Motor neuron (in vitro differentiated cells): ENCODE measurements at regions not wholly inside any gene's neighbourhood (a gene's known extent, or its start where the extent isn't known, plus 50 kb on each side); places are given as distances from the start of the nearest gene placed in this dataset.

Experiments
- ATAC-seq, 8 experiments: fragments of 200-7000 bp; cut with Tn5 transposase; replicated peaks in 6 of 8; 2 replicates each; pipeline ENCODE4 v1.8.0; 2021; ENCODE audit warnings: mild to moderate bottlenecking in 8 of 8, moderate library complexity in 8 of 8
- H3K27ac ChIP-seq, 2 donors: fragments of 250-450 bp; sonication (Bioruptor Pico); 2 replicates each; pipeline ENCODE4 v1.9.0; 2021; ENCODE audit warnings: antibody characterized with exemption in 2 of 2, mild to moderate bottlenecking in 2 of 2, moderate library complexity in 1 of 2
- H3K4me1 ChIP-seq, 2 donors: fragments of 250-450 bp; sonication (Bioruptor Pico); replicated peaks in 1 of 2; 2 replicates each; pipeline ENCODE4 v1.6.1; 2021; ENCODE audit warnings: antibody characterized with exemption in 2 of 2, mild to moderate bottlenecking in 2 of 2, moderate library complexity in 1 of 2
- H3K4me3 ChIP-seq, 5 donors: fragments of 250-450 bp; sonication (Bioruptor Pico); 2 replicates each; pipeline ENCODE4 v1.9.0; 2021; ENCODE audit warnings: antibody characterized with exemption in 5 of 5, mild to moderate bottlenecking in 5 of 5, moderate library complexity in 4 of 5
- WGBS, 10 experiments: fragments of 450-650 bp; shearing (Covaris generic); methylation state at CpG; one replicate each; pipeline ENCODE4 v1.0.0; 2022; 5-methylcytosine and 5-hydroxymethylcytosine counted together
- in situ Hi-C, 9 experiments: fragments of 400-800 bp; cut with MboI; loops; one replicate each; pipeline ENCODE4 v1.15.0; 2021; ENCODE audit warnings: low sequenced_read_pairs in 9 of 9, low pct_unique_long_range_greater_than_20kb in 2 of 9; ENCODE audit not compliant: unreplicated experiment in 9 of 9

DNA sequence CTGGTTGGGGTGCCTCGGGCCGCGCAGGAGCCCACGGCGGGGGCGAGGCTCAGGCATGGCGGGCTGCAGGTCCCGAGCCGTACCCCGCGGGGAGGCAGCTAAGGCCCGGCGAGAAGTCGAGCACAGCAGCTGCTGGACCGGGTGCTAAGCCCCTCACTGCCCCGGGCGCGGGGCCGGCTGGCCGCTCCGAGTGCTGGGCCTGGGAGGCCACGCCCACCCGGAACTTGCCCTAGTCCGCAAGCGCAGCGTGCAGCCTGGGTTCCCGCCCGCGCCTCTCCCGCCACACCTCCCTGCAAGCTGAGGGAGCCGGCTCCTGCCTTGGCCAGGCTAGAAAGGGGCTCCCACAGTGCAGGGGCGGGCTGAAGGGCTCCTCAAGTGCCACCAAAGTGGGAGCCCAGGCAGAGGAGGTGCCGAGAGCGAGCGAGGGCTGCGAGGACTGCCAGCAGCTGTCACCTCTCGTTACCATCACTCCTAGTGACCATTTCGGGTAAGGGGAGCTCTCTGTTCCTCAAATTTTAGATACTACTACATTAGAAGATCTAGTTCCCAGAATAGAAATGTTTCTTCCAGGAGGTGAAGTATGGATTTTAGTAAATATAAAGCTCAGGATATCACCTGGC, 417.0 kb upstream of the AGTR1 start:
- no peak overlapping the region for H3K27ac ChIP-seq
- no peak overlapping the region for H3K4me3 ChIP-seq
- no peak for ATAC-seq
- no peaks in the 10 kb centered on the region for H3K4me1 ChIP-seq
- 93 to 100% (median 100%) methylated on average over 1 to 7 of the region's 38 CpGs; no CpG with 5 or more reads in 6 of the 10 experiments for WGBS, 10 experiments
- in situ Hi-C loops, result no loop called here

DNA sequence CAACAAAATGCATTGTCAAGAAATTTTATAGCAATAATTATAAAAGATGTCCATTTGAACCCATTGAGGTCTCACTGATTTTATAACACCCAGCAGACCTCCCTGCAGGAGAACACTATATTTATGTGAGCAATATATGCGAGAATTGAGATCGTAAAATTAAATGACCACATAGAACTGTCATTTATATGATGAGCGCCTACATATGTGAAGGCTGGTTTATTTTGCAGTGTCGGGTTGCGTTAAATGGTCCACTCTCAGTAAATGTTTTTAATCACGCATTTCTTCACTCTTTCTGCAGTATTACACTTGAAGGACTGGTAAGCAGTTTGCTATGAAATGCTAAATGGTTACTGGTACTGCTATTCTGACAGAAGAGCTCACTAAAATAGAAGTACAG, 408.5 kb upstream of the AGTR1 start:
- no peak overlapping the region for H3K27ac ChIP-seq
- WGBS, 10 experiments, result 66 to 95% (median 87%) methylated on average over 2 to 6 of the region's 6 CpGs
- H3K4me1 ChIP-seq, result peaks cover 0 to 11% of the 10 kb centered on the region in 2 donors
- no peak overlapping the region for H3K4me3 ChIP-seq
- in situ Hi-C loops, result no loop called here
- ATAC-seq, result peak in 1 of 8 experiments; percentile 77

DNA sequence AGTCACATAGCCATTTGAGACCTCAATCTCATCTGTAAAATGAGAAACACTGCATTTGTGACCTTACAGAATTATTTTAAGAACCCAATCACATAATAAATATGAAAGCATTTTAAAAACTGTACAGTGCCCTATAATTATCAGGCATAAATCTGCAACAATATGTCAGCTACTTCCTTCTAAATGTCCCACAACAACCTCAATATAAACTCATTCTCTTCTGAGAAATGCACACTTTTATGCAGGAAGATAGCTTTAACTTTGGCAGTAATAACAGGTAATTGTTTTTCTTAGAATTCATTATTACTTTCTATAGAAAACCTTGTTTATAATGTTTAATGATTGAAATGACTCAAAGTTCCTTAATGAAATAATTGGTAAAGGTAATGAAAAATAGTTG, 400.7 kb upstream of the AGTR1 start:
- in situ Hi-C loops, result no loop called here
- Histone ChIP-seq H3K27ac (no peak overlapping the region), H3K4me1 (no peaks in the 10 kb centered on the region), H3K4me3 (no peak overlapping the region)
- no peak for ATAC-seq

DNA sequence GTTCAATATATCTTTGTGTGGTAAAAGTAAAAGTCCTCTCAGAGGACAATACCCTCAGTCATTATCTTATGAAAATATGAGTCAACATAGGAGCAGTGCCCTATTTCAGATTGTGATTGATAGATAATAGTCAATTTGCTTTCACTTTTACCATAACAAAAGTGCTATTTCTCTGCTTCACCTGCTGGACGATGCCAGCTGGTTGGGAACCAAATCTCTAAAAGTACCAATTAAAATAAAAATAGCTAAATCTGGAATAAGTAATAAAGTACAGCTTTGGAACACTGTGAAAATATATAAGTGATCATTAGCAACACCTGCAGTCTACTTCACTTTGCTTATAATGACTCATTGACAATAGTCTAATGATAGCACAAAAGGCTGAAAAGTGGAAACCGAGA, 390.3 kb upstream of the AGTR1 start:
- WGBS, 10 experiments, result 50 to 100% (median 70%) methylated on average over 1 to 2 of the region's 2 CpGs
- ATAC-seq, result no peak
- in situ Hi-C loops, result no loop called here
- no peak overlapping the region for H3K27ac ChIP-seq
- no peak overlapping the region for H3K4me3 ChIP-seq
- H3K4me1 ChIP-seq, result no peaks in the 10 kb centered on the region

DNA sequence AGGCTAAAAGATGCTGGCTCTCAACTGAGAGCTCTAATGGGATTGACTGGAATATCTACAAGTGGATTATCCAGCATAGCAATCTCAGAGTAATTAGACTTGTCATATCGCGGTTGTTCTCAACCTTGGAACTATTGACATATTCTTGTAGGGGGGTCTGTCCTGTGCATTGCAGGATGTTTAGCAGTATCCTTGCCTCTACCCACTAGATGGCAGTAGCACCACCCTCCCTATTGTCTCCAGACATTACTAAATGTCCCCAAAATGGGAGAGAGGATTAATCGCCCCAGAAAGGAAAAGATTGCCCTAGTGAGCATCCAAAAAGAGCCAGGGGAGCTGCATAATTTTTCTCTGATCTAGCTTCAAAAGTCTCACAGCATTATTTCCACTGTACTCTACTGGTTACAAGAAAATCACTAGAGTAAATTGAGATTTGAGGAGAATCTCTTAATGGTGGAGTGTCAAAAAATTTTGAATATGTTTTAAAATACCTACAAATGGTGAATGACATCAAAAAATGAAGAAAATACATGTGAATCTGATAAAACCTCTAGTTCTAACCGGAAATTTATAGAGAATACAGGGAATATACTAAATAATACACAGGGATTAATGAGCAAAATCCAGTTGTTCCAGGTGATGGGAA, 388.2 kb upstream of the AGTR1 start:
- peak in 3 of 8 experiments; percentile 85 to 89 (median 86) for ATAC-seq
- 8 to 80% (median 36%) methylated on average over 1 to 4 of the region's 4 CpGs; no CpG with 5 or more reads in 1 of the 10 experiments for WGBS, 10 experiments
- H3K4me3 ChIP-seq, result no peak overlapping the region

DNA sequence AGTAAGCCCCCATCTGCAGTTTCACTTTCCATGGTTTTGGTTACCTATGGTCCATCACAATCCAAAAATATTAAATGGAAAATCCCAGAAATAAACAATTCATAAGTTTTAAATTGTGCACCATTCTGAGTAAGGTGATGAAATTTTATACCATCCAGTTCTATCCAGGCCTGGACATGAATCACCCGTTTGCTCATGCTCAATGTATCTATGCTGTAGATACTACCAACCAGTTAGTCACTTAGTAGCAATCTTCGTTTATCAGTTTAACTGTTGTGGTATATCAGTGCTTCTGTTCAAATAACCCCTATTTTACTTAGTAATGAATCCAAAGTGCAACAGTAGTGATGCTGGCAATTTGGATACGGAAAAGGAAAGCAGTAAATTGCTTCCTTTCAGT, 381.9 kb upstream of the AGTR1 start:
- ATAC-seq, result no peak
- 80 to 92% (median 85%) methylated on average over 1 to 3 of the region's 3 CpGs; no CpG with 5 or more reads in 2 of the 10 experiments for WGBS, 10 experiments
- in situ Hi-C loops, result no loop called here
- no peak overlapping the region for H3K4me3 ChIP-seq
- H3K4me1 ChIP-seq, result no peaks in the 10 kb centered on the region
- H3K27ac ChIP-seq, result no peak overlapping the region

More for the DNA sequence above, 388.2 kb upstream of the AGTR1 start:
- Histone ChIP-seq H3K4me1 (no peaks in the 10 kb centered on the region), H3K27ac (no peak overlapping the region)
- in situ Hi-C loops, result no loop called here

DNA sequence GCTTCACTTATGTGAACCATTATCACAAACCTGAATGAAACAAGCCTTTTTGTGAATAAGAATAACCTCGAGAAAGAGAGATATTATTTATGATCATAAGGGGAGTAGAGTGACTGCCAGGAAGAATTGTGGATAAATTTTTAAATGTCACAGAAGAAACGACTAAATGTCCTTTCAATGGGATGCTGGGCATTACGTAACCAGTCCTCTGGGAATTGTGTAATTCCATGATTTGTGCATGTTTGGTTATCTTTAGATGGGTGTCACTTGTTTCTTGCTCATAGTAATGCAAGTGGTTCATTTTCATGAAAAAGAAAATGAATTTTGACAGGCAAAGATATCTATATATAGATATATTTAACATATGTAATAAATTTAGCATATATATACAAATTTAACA, 379.5 kb upstream of the AGTR1 start:
- ATAC-seq, result no peak
- 47 to 100% (median 70%) methylated on average over 1 to 3 of the region's 3 CpGs; no CpG with 5 or more reads in 3 of the 10 experiments for WGBS, 10 experiments
- Histone ChIP-seq H3K27ac (no peak overlapping the region), H3K4me3 (no peak overlapping the region), H3K4me1 (no peaks in the 10 kb centered on the region)
- in situ Hi-C loops, result no loop called here

DNA sequence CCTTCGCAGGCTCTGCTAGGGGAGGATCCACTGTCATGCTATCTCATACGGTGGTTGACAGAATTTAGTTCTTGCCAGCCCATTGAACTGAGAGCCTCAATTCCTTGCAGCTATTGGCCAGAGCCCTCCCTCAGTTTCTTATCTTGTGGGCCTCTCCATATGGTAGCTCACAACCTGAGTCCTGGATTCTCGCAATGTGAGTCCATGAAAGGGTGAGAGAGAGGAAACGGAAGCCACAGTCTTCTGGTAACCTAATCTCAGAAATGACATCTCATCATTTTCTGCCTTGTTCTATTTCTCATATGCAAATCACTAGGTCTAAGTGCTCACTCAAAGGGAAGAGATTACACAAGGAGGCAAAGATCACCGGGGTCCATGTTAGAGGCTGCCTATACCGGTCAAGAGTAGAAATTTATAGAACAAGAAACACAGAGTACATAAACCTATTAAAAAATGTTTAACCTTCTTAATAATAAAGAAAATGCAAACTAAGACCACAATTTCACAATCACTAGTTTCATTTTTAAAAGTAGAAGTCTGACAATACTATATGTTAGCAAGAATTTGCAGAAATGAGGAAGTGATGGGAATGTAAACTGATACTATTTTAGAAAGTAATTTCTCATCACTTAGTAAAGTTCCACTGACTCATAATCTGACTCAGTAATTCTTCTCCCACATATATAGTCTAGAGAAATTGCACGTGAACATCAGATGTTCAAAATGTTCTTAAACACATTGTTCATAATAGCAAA, 378.4 kb upstream of the AGTR1 start:
- H3K4me1 ChIP-seq, result no peaks in the 10 kb centered on the region
- no peak overlapping the region for H3K27ac ChIP-seq
- WGBS, 10 experiments, result 43 to 95% (median 72%) methylated on average over 2 to 6 of the region's 7 CpGs
- no peak overlapping the region for H3K4me3 ChIP-seq
- in situ Hi-C loops, result no loop called here
- ATAC-seq, result peak in 2 of 8 experiments; percentile 76 to 93

DNA sequence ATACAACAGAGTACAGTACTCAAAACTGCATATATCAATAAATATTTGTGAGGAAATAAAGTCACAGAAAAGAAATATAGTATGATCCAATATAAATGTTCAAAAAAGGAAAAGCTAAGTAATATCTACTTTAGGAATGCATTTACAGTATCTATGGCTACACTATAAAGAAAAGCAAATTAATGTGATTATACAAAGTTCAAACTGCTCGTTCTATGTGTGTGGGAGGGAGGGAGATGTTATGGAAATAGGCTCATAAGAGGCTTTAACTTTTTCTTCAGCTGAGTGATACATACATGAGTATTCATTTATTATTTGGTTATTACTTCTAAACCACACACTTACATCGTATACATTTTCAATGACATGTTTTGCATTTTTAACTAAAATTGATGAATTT, 377.7 kb upstream of the AGTR1 start:
- Histone ChIP-seq H3K4me1 (no peaks in the 10 kb centered on the region), H3K27ac (no peak overlapping the region), H3K4me3 (no peak overlapping the region)
- ATAC-seq, result no peak
- WGBS, 10 experiments, result 0 to 92% (median 62%) methylated on average over 1 to 2 of the region's 2 CpGs; no CpG with 5 or more reads in 1 of the 10 experiments
- in situ Hi-C loops, result no loop called here

DNA sequence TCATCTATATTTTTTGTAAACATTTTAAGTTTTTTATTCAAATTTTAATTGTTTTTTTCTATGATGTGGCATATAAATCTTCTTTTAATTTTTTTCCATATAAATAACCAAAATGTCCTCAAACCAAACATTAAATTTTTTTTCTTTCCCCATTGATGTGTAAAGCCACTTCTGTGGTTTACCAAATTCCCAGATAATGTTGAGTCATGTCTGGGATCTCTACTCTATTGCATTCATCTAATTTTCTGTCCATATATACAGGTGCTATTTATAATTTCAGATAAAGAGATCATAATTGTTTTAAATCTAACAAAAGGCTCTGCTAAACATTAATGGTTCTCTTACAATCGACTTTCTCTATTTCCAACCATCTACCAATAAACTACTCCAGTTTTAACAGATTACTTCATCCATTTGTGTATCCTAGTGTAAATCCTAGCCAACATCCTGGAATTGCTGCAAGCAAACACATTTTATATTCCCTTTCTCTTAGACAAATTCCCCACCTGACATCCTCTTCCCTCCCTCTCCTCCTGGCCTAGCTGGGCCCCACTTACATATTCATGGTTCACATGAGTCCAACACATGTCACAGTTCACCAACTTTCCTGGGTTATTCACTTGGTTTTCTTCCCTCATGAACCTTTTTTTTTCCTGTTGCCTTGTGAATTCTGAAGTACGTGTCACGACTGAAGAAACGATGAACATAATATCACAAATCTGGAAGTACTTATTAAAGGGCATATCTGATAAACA, 368.0 kb upstream of the AGTR1 start:
- 25 to 83% (median 63%) methylated on average over 1 to 4 of the region's 4 CpGs for WGBS, 10 experiments
- Histone ChIP-seq H3K27ac (no peak overlapping the region), H3K4me1 (peaks cover 16 to 22% of the 10 kb centered on the region in 2 donors), H3K4me3 (no peak overlapping the region)
- peak; percentile 61 to 88 (median 71) for ATAC-seq
- in situ Hi-C loops, result no loop called here

DNA sequence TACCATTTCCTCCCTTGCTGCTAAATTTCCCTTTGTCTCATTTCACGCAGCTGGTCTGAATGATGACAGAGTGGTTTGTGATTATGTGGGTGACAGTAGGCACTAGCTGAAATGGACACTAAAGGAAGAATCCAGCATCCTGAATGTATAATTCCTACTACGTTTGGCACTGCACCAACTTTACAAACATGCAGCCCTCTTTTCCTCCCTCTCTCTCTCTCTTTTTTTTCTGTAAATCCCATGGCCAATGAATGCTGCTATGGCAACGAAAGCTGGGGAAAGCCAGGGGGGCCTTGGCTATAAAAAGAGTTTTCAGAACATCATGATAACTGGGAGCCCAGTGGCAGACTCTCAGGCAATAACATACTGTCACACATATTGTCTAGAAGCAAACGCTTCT, 367.2 kb upstream of the AGTR1 start:
- peak in 6 of 8 experiments; percentile 13 to 81 (median 53) for ATAC-seq
- WGBS, 10 experiments, result 0 to 80% (median 27%) methylated on average over 1 to 4 of the region's 4 CpGs; no CpG with 5 or more reads in 1 of the 10 experiments
- peaks cover 16 to 22% of the 10 kb centered on the region in 2 donors for H3K4me1 ChIP-seq
- in situ Hi-C loops, result no loop called here
- no peak overlapping the region for H3K4me3 ChIP-seq
- H3K27ac ChIP-seq, result no peak overlapping the region

DNA sequence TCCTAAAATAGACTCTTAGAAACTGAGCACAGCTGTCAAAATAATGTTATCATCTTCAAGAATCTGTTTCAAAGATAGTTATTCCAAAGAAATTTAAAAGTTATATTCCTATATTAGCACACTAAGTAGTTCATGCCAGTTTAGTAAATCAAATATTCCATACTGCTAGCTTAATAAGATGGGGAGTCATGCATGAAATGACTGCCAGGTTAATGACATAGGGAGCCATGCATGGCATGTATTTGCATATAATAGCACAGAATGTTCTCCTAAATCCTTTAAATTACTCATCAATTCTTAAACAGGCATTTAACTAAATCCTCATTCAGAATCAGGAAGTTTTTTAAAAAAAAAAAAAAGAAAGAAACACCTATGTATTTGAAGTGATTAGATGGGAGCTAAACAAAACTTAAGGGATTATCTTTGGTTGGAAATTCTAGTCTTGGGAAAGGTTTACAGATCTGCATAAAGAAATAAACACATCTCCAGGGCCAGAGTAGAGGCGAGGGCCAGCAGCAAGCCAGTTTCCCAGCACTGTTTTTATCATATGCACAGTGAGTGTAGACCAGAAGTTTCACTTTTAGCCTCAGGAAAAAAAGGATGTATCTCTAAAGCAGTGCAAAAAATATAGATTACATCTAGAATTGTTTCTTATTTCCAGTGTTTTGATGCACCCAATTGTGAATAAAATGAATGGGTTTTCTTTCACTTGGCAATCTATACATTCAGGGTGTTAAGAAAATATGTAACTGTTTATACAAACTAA, 366.4 kb upstream of the AGTR1 start:
- 17 to 80% (median 58%) methylated on average over 1 of the region's 1 CpG; no CpG with 5 or more reads in 6 of the 10 experiments for WGBS, 10 experiments
- in situ Hi-C loops, result no loop called here
- ATAC-seq, result peak in 4 of 8 experiments; percentile 17 to 93 (median 88)
- Histone ChIP-seq H3K27ac (no peak overlapping the region), H3K4me1 (peaks cover 16 to 22% of the 10 kb centered on the region in 2 donors), H3K4me3 (no peak overlapping the region)
